Neural progenitor cell (in vitro differentiated cells): ENCODE measurements at regions not wholly inside any gene's neighbourhood (a gene's known extent, or its start where the extent isn't known, plus 50 kb on each side); places are given as distances from the start of the nearest gene placed in this dataset.

Experiments
- DNase-seq: peaks from one replicate; pipeline ENCODE4 v3.0.0-alpha.2; 2016; ENCODE audit warnings: low spot score
- H2AFZ ChIP-seq: fragments of 200-600 bp; sonication (generic); replicated peaks from 2 replicates; pipeline ENCODE4 v1.6.1; 2016; ENCODE audit warnings: antibody characterized with exemption
- H3F3A ChIP-seq: fragments of 200-600 bp; sonication (generic); 2 replicates; pipeline ENCODE4 v1.6.1; 2016; ENCODE audit warnings: antibody characterized with exemption, low read depth
- H3K27ac ChIP-seq: fragments of 200-600 bp; sonication (generic); 2 replicates; pipeline ENCODE4 v1.5.1; 2016; ENCODE audit warnings: mild to moderate bottlenecking
- H3K27me3 ChIP-seq: fragments of 200-600 bp; sonication (generic); 2 replicates; pipeline ENCODE4 v1.6.1; 2016; ENCODE audit warnings: mild to moderate bottlenecking, moderate library complexity
- H3K36me3 ChIP-seq: fragments of 200-600 bp; sonication (generic); 2 replicates; pipeline ENCODE4 v1.5.1; 2016
- H3K4me1 ChIP-seq: fragments of 200-600 bp; sonication (generic); 2 replicates; pipeline ENCODE4 v1.6.1; 2016; ENCODE audit warnings: mixed run types
- H3K4me2 ChIP-seq: fragments of 200-600 bp; sonication (generic); 2 replicates; pipeline ENCODE4 v1.6.1; 2016
- H3K4me3 ChIP-seq: fragments of 200-600 bp; sonication (generic); 2 replicates; pipeline ENCODE4 v1.5.1; 2016
- H3K79me2 ChIP-seq: fragments of 200-600 bp; sonication (generic); 2 replicates; pipeline ENCODE4 v1.6.1; 2016; ENCODE audit warnings: low read depth
- H3K9ac ChIP-seq: fragments of 200-600 bp; sonication (generic); 2 replicates; pipeline ENCODE4 v1.6.1; 2016
- H3K9me3 ChIP-seq: fragments of 200-600 bp; sonication (generic); 2 replicates; pipeline ENCODE4 v1.5.1; 2016; ENCODE audit warnings: low read depth
- H4K20me1 ChIP-seq: fragments of 200-600 bp; sonication (generic); 2 replicates; pipeline ENCODE4 v1.6.1; 2016; ENCODE audit warnings: low read depth
- H3K27ac Mint-ChIP-seq: 3 replicates; pipeline ENCODE4 v1.8.0; 2021; ENCODE audit warnings: mixed read lengths
- H3K27me3 Mint-ChIP-seq: 2 replicates; pipeline ENCODE4 v1.8.0; 2022; ENCODE audit warnings: low read depth, mild to moderate bottlenecking, inconsistent platforms, moderate library complexity, mixed read lengths; ENCODE audit not compliant: insufficient read depth
- H3K36me3 Mint-ChIP-seq: 3 replicates; pipeline ENCODE4 v1.8.0; 2021; ENCODE audit warnings: mixed read lengths
- H3K4me1 Mint-ChIP-seq: 3 replicates; pipeline ENCODE4 v1.8.0; 2021; ENCODE audit warnings: mixed read lengths
- H3K4me3 Mint-ChIP-seq: 3 replicates; pipeline ENCODE4 v1.8.0; 2021; ENCODE audit warnings: mild to moderate bottlenecking, moderate library complexity, mixed read lengths
- H3K9me3 Mint-ChIP-seq: 3 replicates; pipeline ENCODE4 v1.8.0; 2020; ENCODE audit warnings: mixed read lengths
- EZH2 ChIP-seq: fragments of 200-600 bp; sonication (generic); IDR thresholded peaks from 2 replicates; pipeline ENCODE4 v1.6.1; 2017; ENCODE audit warnings: antibody characterized with exemption, mild to moderate bottlenecking, moderate library complexity
- EZH2phosphoT487 ChIP-seq: fragments of 200-600 bp; sonication (generic); IDR thresholded peaks from 2 replicates; pipeline ENCODE4 v1.6.1; 2017; ENCODE audit warnings: antibody characterized with exemption
- TF ChIP-seq, protein P1 (sequence below): fragments of 200-600 bp; sonication (generic); IDR thresholded peaks from 2 replicates; pipeline ENCODE4 v1.5.1; 2017; ENCODE audit warnings: antibody characterized with exemption, mild to moderate bottlenecking

DNA sequence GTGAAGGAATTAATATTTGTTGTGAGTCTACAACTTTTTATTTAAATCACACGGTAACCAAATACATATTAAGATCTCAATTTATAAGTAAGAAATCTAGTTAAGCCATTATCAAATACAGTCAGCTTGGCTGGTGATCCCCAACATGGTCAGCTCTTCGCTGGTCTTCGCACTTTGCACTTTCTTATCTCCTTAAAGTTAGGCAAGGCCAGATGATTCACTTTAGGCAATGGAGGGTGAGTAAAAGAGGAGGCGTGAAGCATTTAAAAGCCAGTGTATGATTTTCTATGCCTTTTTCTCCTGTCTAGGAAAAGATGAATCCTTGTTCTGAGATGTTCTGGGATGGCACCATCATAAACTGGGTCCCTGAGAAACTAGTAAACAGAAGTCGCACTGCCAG lies 793.7 kb upstream of the ARGLU1 start:
- Mint-ChIP-seq H3K9me3 (no peaks in the 10 kb centered on the region), H3K4me3 (no peak overlapping the region), H3K4me1 (peaks cover 2% of the 10 kb centered on the region), H3K27me3 (no peaks in the 10 kb centered on the region), H3K27ac (no peak overlapping the region), H3K36me3 (no peaks in the 10 kb centered on the region)
- H4K20me1 ChIP-seq = no peaks in the 10 kb centered on the region
- no peak overlapping the region for H2AFZ ChIP-seq
- TF ChIP-seq EZH2phosphoT487 (no peak), EZH2 (no peak)
- TF ChIP-seq, protein P1, sequence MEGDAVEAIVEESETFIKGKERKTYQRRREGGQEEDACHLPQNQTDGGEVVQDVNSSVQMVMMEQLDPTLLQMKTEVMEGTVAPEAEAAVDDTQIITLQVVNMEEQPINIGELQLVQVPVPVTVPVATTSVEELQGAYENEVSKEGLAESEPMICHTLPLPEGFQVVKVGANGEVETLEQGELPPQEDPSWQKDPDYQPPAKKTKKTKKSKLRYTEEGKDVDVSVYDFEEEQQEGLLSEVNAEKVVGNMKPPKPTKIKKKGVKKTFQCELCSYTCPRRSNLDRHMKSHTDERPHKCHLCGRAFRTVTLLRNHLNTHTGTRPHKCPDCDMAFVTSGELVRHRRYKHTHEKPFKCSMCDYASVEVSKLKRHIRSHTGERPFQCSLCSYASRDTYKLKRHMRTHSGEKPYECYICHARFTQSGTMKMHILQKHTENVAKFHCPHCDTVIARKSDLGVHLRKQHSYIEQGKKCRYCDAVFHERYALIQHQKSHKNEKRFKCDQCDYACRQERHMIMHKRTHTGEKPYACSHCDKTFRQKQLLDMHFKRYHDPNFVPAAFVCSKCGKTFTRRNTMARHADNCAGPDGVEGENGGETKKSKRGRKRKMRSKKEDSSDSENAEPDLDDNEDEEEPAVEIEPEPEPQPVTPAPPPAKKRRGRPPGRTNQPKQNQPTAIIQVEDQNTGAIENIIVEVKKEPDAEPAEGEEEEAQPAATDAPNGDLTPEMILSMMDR = no peak
- no peak overlapping the region for H3K27ac ChIP-seq
- H3K79me2 ChIP-seq = no peaks in the 10 kb centered on the region
- H3K4me3 ChIP-seq = no peak overlapping the region
- H3K36me3 ChIP-seq = no peaks in the 10 kb centered on the region
- DNase-seq = no peak
- no peaks in the 10 kb centered on the region for H3K27me3 ChIP-seq
- no peaks in the 10 kb centered on the region for H3F3A ChIP-seq
- no peaks in the 10 kb centered on the region for H3K9me3 ChIP-seq
- no peak overlapping the region for H3K9ac ChIP-seq
- no peaks in the 10 kb centered on the region for H3K4me1 ChIP-seq
- no peak overlapping the region for H3K4me2 ChIP-seq

DNA sequence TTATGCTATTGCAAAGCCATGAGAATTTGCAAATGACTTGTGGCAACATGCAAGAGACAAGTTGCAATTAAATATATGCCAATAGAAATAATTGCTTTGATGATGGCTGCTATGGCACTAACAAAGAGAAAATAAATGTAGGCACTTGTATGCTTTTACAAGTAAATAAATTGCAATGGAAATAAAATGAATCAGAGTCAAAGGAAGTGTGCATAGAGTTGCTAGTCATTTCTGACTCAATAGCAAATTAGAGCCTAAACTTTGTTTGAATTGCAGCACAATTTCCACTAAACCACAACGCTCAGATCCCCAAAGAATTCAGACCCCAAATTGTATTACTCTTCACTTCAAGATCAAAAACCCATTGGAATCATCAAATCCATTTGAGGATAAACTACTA lies 792.1 kb upstream of the ARGLU1 start:
- H3K27ac ChIP-seq = no peak overlapping the region
- no peaks in the 10 kb centered on the region for H3K27me3 Mint-ChIP-seq
- no peaks in the 10 kb centered on the region for H3K36me3 ChIP-seq
- no peaks in the 10 kb centered on the region for H3K9me3 Mint-ChIP-seq
- no peak overlapping the region for H3K4me3 ChIP-seq
- no peak overlapping the region for H3K4me3 Mint-ChIP-seq
- no peak overlapping the region for H3K27ac Mint-ChIP-seq
- no peak overlapping the region for H3K4me2 ChIP-seq
- no peak for TF ChIP-seq EZH2
- TF ChIP-seq, protein P1 = no peak
- no peak for TF ChIP-seq EZH2phosphoT487
- no peaks in the 10 kb centered on the region for H3K27me3 ChIP-seq
- no peak for DNase-seq
- no peaks in the 10 kb centered on the region for H3K9me3 ChIP-seq
- no peaks in the 10 kb centered on the region for H3K4me1 ChIP-seq
- H4K20me1 ChIP-seq = no peaks in the 10 kb centered on the region
- no peaks in the 10 kb centered on the region for H3K36me3 Mint-ChIP-seq
- no peak overlapping the region for H2AFZ ChIP-seq
- no peaks in the 10 kb centered on the region for H3F3A ChIP-seq
- H3K79me2 ChIP-seq = no peaks in the 10 kb centered on the region
- no peaks in the 10 kb centered on the region for H3K4me1 Mint-ChIP-seq
- no peak overlapping the region for H3K9ac ChIP-seq

DNA sequence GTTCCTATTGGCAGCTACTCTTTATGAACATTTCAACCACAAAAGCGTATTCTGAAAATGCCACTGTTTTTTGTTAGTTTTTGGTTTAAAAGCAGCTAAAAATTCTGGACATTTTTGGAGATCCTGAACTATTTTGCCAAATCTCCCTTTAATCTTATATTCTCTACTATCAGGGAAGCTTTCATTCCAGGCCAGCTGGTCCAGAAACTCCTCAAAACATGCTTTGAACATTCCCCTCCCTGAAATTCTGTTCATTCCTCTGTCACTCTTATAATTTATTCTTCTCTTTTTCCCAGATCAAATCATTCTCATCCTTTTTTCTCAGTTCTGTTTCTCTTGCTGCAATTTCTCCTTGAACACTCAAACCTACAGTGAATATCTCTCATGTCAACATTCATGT lies 790.9 kb upstream of the ARGLU1 start:
- Histone ChIP-seq H3K4me1 (no peaks in the 10 kb centered on the region), H4K20me1 (no peaks in the 10 kb centered on the region), H3K9ac (no peak overlapping the region), H3K27me3 (no peaks in the 10 kb centered on the region), H2AFZ (no peak overlapping the region), H3K79me2 (no peaks in the 10 kb centered on the region), H3K4me3 (no peak overlapping the region), H3K36me3 (no peaks in the 10 kb centered on the region), H3F3A (no peaks in the 10 kb centered on the region), H3K9me3 (no peaks in the 10 kb centered on the region), H3K4me2 (no peak overlapping the region), H3K27ac (no peak overlapping the region)
- DNase-seq = no peak
- H3K9me3 Mint-ChIP-seq = no peaks in the 10 kb centered on the region
- no peak overlapping the region for H3K4me3 Mint-ChIP-seq
- no peaks in the 10 kb centered on the region for H3K4me1 Mint-ChIP-seq
- H3K36me3 Mint-ChIP-seq = no peaks in the 10 kb centered on the region
- no peaks in the 10 kb centered on the region for H3K27me3 Mint-ChIP-seq
- no peak overlapping the region for H3K27ac Mint-ChIP-seq
- TF ChIP-seq EZH2 = no peak
- TF ChIP-seq, protein P1 = no peak
- no peak for TF ChIP-seq EZH2phosphoT487

DNA sequence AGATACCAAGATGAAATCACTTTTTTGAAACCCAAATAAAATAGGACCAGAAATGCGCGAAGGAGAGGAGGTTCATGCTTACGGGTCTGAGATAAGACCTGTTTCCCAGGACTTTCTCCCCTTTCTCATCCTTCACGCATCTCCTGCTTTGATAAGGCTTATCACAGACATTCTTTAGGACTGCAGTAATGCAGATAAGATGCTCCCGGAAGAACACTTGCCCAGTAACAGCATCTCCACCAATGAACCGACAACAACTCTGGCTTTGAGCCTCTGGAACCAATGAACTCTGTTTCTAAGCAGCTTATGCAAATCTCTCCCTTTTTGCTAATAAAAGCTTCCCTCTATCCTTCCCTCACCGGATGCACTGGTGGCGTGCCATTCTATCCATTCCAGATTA lies 783.4 kb upstream of the ARGLU1 start:
- Histone ChIP-seq H3K4me1 (peaks cover 3% of the 10 kb centered on the region), H3K36me3 (no peaks in the 10 kb centered on the region), H3K27ac (no peak overlapping the region), H3K9ac (no peak overlapping the region), H3K9me3 (no peaks in the 10 kb centered on the region), H3K4me3 (no peak overlapping the region), H3K79me2 (no peaks in the 10 kb centered on the region), H2AFZ (no peak overlapping the region), H3F3A (no peaks in the 10 kb centered on the region), H3K4me2 (no peak overlapping the region), H4K20me1 (no peaks in the 10 kb centered on the region), H3K27me3 (no peaks in the 10 kb centered on the region)
- DNase-seq = peak; percentile 34
- Mint-ChIP-seq H3K9me3 (no peaks in the 10 kb centered on the region), H3K4me3 (no peak overlapping the region), H3K4me1 (no peaks in the 10 kb centered on the region), H3K27ac (no peak overlapping the region), H3K36me3 (no peaks in the 10 kb centered on the region), H3K27me3 (no peaks in the 10 kb centered on the region)
- TF ChIP-seq EZH2phosphoT487 = no peak
- TF ChIP-seq, protein P1 = no peak
- TF ChIP-seq EZH2 = no peak
